ENCODE measurements at regions not wholly inside any gene's neighbourhood (a gene's known extent, or its start where the extent isn't known, plus 50 kb on each side); places are given as distances from the start of the nearest gene placed in this dataset.
"Not testable (repeated sequence)": the region's sequence is repeated elsewhere in the genome, so short reads cannot be mapped to it uniquely, and the experiment has no call there.

GRCh38 chr3:30475038-30475808 lies 131.2 kb upstream of the TGFBR2 start:
- no peak for FAIRE-seq
- no peak for TF ChIP-seq POLR2A (IDR thresholded peaks at IDR 0.05; ENCODE audit: low read depth, low read length)
- no peak for DNase-seq (ENCODE audit: insufficient read length, low spot score)

- FAIRE-seq: no peak
- DNase-seq (ENCODE audit: insufficient read length, low spot score): no peak
- TF ChIP-seq POLR2A (IDR thresholded peaks at IDR 0.05; ENCODE audit: low read depth, low read length): no peak
These were observed 130.6 kb upstream of the TGFBR2 start for GRCh38 chr3:30475809-30476178.

- FAIRE-seq (no peak), DNase-seq (ENCODE audit: insufficient read length, low spot score) (no peak)
- TF ChIP-seq POLR2A (IDR thresholded peaks at IDR 0.05; ENCODE audit: low read depth, low read length): no peak
These were observed 129.9 kb upstream of the TGFBR2 start for GRCh38 chr3:30476368-30477084.

DNA sequence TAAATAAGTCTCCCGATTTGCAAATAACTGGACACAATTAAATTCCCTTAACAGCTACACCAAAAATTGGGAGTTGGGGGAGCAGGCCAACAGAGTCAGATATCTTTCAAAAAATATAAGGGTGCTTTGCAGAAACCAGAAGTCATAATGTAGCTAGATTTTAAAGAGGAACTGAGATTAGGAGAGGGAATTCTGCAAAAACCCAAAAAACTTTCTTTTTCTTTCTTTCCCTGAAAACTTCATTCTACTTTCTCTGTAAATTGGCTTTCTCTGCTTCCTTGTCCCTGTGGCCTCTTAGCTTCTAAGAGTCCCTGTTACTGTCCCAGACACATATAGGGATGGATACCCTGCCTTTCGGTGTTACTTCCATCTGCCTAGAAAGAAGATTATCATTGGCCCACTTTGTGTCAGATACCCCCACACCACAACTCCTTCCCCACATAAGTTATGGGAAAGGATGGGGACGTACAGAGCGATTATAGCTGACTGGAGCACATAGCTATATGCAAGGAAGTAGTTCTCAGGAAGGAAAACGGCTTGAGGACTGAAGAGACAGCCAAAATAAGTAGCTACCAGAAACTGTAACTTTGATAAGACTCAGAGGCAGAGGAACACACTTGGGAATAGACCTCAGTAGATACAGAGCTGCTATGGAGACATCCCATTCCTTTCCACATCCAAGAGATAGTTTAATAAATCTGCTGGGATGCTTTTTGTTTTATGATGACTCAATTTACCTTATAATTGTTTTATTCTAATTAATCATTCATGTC lies 129.1 kb upstream of the TGFBR2 start:
- no peak for DNase-seq (ENCODE audit: insufficient read length, low spot score)
- TF ChIP-seq POLR2A (IDR thresholded peaks at IDR 0.05; ENCODE audit: low read depth, low read length): no peak
- no peak for FAIRE-seq

GRCh38 chr3:30479737-30480136 lies 126.7 kb upstream of the TGFBR2 start:
- not testable (repeated sequence) for FAIRE-seq; DNase-seq (ENCODE audit: insufficient read length, low spot score)

DNA sequence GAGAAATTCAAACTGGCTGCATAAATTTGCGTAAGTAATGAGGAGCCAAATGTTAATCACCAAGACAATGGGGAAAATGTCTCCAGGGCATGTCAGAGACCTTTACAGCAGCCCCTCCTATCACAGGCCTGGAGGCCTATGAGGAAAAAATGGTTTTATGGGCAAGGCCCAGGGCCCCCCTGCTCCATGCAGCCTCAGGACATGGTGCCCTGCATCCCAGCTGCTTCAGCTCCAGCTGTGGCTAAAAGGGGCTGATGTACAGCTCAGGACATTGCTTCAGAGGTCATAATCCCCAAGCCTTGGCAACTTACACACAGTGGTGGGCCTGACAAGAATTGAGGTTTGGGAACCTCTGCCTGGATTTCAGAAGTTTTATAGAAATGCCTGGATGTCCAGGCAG lies 126.2 kb upstream of the TGFBR2 start:
- FAIRE-seq; DNase-seq (ENCODE audit: insufficient read length, low spot score): not testable (repeated sequence)

GRCh38 chr3:30480587-30480986 lies 125.8 kb upstream of the TGFBR2 start:
- FAIRE-seq (no peak), DNase-seq (ENCODE audit: insufficient read length, low spot score) (no peak)
- TF ChIP-seq POLR2A (IDR thresholded peaks at IDR 0.05; ENCODE audit: low read depth, low read length): no peak

DNA sequence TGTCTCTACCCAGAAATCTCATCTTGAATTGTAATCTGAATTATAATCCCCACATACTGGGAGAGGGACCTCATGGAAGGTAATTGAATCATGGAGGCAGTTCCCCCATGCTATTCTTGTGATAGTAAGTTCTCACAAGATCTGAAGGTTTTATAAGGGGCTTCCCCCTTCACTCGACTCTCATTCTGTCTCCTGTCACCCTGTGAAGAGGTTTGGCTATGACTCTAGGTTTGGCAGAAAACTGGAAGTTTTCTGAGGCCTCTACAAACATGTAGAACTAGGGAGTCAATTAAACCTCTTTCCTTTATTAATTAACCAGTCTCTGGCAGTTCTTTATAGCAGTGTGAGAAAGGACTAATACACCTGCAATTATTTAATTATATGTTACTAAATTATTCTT lies 125.2 kb upstream of the TGFBR2 start:
- DNase-seq (ENCODE audit: insufficient read length, low spot score) (no peak), FAIRE-seq (no peak)
- no peak for TF ChIP-seq POLR2A (IDR thresholded peaks at IDR 0.05; ENCODE audit: low read depth, low read length)

DNA sequence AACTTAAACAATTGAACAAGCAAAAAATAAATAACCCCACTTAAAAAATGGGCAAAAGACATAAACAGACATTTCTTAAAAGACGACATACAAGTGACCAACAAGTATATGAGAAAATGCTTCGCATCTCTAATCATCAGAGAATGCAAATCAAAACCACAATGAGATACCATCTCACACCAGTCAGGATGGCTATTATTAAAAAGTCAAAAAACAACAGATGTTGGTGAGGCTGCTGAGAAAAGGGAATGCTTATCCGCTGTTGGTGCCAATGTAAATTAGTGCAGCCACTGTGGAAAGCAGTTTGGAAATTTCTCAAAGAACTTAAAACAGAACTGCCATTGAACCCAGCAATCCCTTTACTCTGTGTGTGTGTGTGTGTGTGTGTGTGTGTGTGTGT lies 122.2 kb upstream of the TGFBR2 start:
- FAIRE-seq; DNase-seq (ENCODE audit: insufficient read length, low spot score): not testable (repeated sequence)

GRCh38 chr3:30486368-30486767 lies 120.0 kb upstream of the TGFBR2 start:
- no peak for DNase-seq (ENCODE audit: insufficient read length, low spot score)
- TF ChIP-seq POLR2A (IDR thresholded peaks at IDR 0.05; ENCODE audit: low read depth, low read length): no peak
- no peak for FAIRE-seq

GRCh38 chr3:30488070-30488756 lies 118.2 kb upstream of the TGFBR2 start:
- FAIRE-seq (no peak), DNase-seq (ENCODE audit: insufficient read length, low spot score) (no peak)
- no peak for TF ChIP-seq POLR2A (IDR thresholded peaks at IDR 0.05; ENCODE audit: low read depth, low read length)

GRCh38 chr3:30492322-30493192 lies 113.8 kb upstream of the TGFBR2 start:
- TF ChIP-seq POLR2A (IDR thresholded peaks at IDR 0.05; ENCODE audit: low read depth, low read length): no peak
- DNase-seq (ENCODE audit: insufficient read length, low spot score) (no peak), FAIRE-seq (peak; percentile 38)

DNA sequence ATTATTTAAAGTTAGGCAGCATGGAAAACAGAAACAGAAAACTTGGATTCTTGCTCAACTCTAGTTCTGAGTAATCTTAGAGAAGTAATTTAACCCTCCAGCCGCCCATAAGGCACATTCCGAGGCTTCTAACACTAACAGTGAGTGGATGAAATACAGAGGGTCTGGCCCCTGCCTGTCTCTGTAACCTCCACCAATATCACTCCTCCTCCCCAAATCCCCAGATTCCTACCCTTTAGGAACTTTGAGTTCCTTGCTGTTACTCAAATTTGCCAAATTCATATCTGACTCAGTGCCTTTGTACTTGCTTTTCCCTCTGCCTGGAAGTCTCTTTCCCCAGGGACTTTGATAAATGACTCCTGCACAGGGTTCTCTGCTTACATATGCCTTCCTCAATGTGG lies 112.5 kb upstream of the TGFBR2 start:
- FAIRE-seq: peak; percentile 70
- TF ChIP-seq POLR2A (IDR thresholded peaks at IDR 0.05; ENCODE audit: low read depth, low read length): no peak
- DNase-seq (ENCODE audit: insufficient read length, low spot score): no peak

Measured in H54 (cell line).